ENCODE measurements at regions not wholly inside any gene's neighbourhood (a gene's known extent, or its start where the extent isn't known, plus 50 kb on each side); places are given as distances from the start of the nearest gene placed in this dataset.

DNA sequence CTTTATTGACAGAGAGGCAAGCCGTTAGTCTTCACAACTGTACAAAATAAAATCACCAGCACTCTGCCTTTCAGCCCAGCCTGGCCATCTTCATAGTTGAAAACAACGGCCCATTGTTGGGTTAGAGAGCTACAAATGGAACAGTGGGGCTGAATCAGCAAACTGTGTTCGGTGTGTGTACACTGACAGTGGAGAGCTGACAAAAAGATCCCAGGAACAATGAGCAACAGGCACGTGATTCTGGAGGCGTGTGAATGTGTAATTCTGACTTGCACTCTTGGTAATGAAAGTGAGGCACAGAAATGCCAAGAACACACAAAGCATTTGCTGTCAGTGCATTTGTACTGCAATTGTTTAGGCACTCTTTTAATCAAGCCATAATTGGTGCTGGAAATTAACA, 303.7 kb downstream of the WDR11 start:
- TF ChIP-seq, protein P1, sequence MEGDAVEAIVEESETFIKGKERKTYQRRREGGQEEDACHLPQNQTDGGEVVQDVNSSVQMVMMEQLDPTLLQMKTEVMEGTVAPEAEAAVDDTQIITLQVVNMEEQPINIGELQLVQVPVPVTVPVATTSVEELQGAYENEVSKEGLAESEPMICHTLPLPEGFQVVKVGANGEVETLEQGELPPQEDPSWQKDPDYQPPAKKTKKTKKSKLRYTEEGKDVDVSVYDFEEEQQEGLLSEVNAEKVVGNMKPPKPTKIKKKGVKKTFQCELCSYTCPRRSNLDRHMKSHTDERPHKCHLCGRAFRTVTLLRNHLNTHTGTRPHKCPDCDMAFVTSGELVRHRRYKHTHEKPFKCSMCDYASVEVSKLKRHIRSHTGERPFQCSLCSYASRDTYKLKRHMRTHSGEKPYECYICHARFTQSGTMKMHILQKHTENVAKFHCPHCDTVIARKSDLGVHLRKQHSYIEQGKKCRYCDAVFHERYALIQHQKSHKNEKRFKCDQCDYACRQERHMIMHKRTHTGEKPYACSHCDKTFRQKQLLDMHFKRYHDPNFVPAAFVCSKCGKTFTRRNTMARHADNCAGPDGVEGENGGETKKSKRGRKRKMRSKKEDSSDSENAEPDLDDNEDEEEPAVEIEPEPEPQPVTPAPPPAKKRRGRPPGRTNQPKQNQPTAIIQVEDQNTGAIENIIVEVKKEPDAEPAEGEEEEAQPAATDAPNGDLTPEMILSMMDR (optimal IDR thresholded peaks at IDR 0.05 in 1 of 3, IDR thresholded peaks at IDR 0.05 in 1 of 3, conservative IDR thresholded peaks at IDR 0.05 in 1 of 3; ENCODE audit: extremely low read depth in 1 of 3, insufficient read depth in 2 of 3, low read length in 3 of 3): no peak
- TF ChIP-seq EZH2 (IDR thresholded peaks at IDR 0.05; ENCODE audit: low read length): no peak
